Pancreas (tissue), 10 donors: ENCODE measurements at regions not wholly inside any gene's neighbourhood (a gene's known extent, or its start where the extent isn't known, plus 50 kb on each side); places are given as distances from the start of the nearest gene placed in this dataset.

Experiments used
- ATAC-seq, 4 donors: fragments of 200-7000 bp; cut with Tn5 transposase; one replicate each; pipeline versions ENCODE4 v1.8.0 to v1.9.1; 2020; ENCODE audit warnings: mild to moderate bottlenecking in 4 of 4, moderate library complexity in 4 of 4
- DNase-seq, 6 donors: peaks; one replicate each; pipeline ENCODE4 v3.0.0-alpha.2; 2020
- FAIRE-seq: peaks from 2 replicates; lab custom pipeline; 2012; peaks lifted over from hg19 to GRCh38; lab: Jason Lieb, UNC
- H3K27ac ChIP-seq, 4 donors: fragments of 200-600 bp; sonication (generic); 1 replicate in 3 of 4; 2 replicates in 1 of 4; pipeline versions ENCODE4 v1.5.0 to v1.8.0; 2020
- H3K27me3 ChIP-seq, 4 donors: fragments of 200-600 bp; one replicate each; pipeline ENCODE4 v1.8.0; 2021
- H3K36me3 ChIP-seq, 3 donors: fragments of 200-600 bp; sonication (generic) in 1 of 3; one replicate each; pipeline versions ENCODE4 v1.5.0 to v1.8.0; 2020 to 2021
- H3K4me1 ChIP-seq, 3 donors: fragments of 200-600 bp; one replicate each; pipeline ENCODE4 v1.8.0; 2021
- H3K4me3 ChIP-seq, 4 donors: fragments of 200-600 bp; sonication (generic) in 2 of 4; one replicate each; pipeline versions ENCODE4 v1.5.0 to v1.8.0; 2020 to 2021
- H3K9me3 ChIP-seq, 4 donors: fragments of 200-600 bp; one replicate each; pipeline ENCODE4 v1.8.0; 2021
- CTCF ChIP-seq, 4 donors: fragments of 200-600 bp; sonication (generic) in 3 of 4; IDR thresholded peaks; one replicate each; pipeline versions ENCODE4 v1.5.0 to v1.8.0; 2021; ENCODE audit warnings: antibody characterized with exemption in 4 of 4
- WGBS, 2 donors: extraction: QIAGEN DNeasy Blood & Tissue Kit; methylation state at CpG; one replicate each; pipeline ENCODE4 v1.1.7; 2013; 5-methylcytosine and 5-hydroxymethylcytosine counted together
- intact Hi-C, 3 donors: fragments of 100-400 bp; cut with DNase I; formaldehyde crosslinking; loops; one replicate each; pipeline versions ENCODE4 v1.11.1 to v1.14.2; 2022
- donor health status: healthy with polysubstance abuse.
- donor health status: DM: no; HTN: no; CAD: no; lungs with moderate emphysema.
- donor health status: DM: no; HTN: no; CAD: no.
- donor health status: control.
- donor health status: control.
- donor health status: Bipolar disorder and iron deficiency.
- donor health status: DM: yes; HTN: yes; CAD: no.
- donor health status: DM: no; HTN: no; CAD: no.
- donor health status: DM: no; HTN: no; CAD: no.
- donor health status: DM: yes; HTN: yes; CAD: no.

- Histone ChIP-seq H3K4me1 (no peaks in the 10 kb centered on the region), H3K36me3 (no peaks in the 10 kb centered on the region), H3K27me3 (no peaks in the 10 kb centered on the region), H3K4me3 (no peak overlapping the region), H3K27ac (no peak overlapping the region), H3K9me3 (no peaks in the 10 kb centered on the region)
- TF ChIP-seq CTCF (IDR thresholded peaks at IDR 0.05) = no peak
- FAIRE-seq (no peak), DNase-seq (no peak), ATAC-seq (no peak)
- WGBS, 2 donors = 75 to 88% methylated on average over 2 of the region's 2 CpGs
- intact Hi-C loops = no loop called here
These were observed 400.0 kb upstream of the PDE4D start for GRCh38 chr5:60293518-60293917.

GRCh38 chr5:60287174-60287771, 393.7 kb upstream of the PDE4D start:
- no peak overlapping the region for H3K4me3 ChIP-seq
- 49 to 51% methylated on average over 5 of the region's 5 CpGs for WGBS, 2 donors
- DNase-seq (peak; percentile 25 to 63 (median 48)), ATAC-seq (peak; percentile 89 to 97 (median 94)), FAIRE-seq (no peak)
- TF ChIP-seq CTCF (IDR thresholded peaks at IDR 0.05) = peak; percentile 37 to 56 (median 44)
- no peaks in the 10 kb centered on the region for H3K36me3 ChIP-seq
- intact Hi-C loops = no loop called here
- no peaks in the 10 kb centered on the region for H3K9me3 ChIP-seq
- H3K27ac ChIP-seq = no peak overlapping the region
- no peaks in the 10 kb centered on the region for H3K27me3 ChIP-seq
- peaks cover 0 to 11% (median 0%) of the 10 kb centered on the region in 3 donors for H3K4me1 ChIP-seq

GRCh38 chr5:60285910-60286309, 392.4 kb upstream of the PDE4D start:
- Histone ChIP-seq H3K27me3 (no peaks in the 10 kb centered on the region), H3K9me3 (no peaks in the 10 kb centered on the region), H3K36me3 (no peaks in the 10 kb centered on the region), H3K4me3 (no peak overlapping the region), H3K4me1 (peaks cover 0 to 11% (median 5%) of the 10 kb centered on the region in 3 donors), H3K27ac (no peak overlapping the region)
- TF ChIP-seq CTCF (IDR thresholded peaks at IDR 0.05) = no peak
- peak in 1 of 4 donors; percentile 41 for ATAC-seq
- no peak for FAIRE-seq
- DNase-seq = no peak
- intact Hi-C loops = no loop called here
- 27 to 54% methylated on average over 5 of the region's 5 CpGs for WGBS, 2 donors

GRCh38 chr5:60280943-60281342, 387.4 kb upstream of the PDE4D start:
- Histone ChIP-seq H3K36me3 (no peaks in the 10 kb centered on the region), H3K4me1 (peaks cover 11 to 25% (median 18%) of the 10 kb centered on the region in 3 donors), H3K27ac (peak overlapping the region in 2 of 4 donors; percentile 21 to 37), H3K4me3 (peak overlapping the region in 1 of 4 donors; percentile 2), H3K27me3 (no peaks in the 10 kb centered on the region), H3K9me3 (no peaks in the 10 kb centered on the region)
- no peak for TF ChIP-seq CTCF (IDR thresholded peaks at IDR 0.05)
- no peak for FAIRE-seq
- intact Hi-C loops = no loop called here
- DNase-seq = no peak
- WGBS, 2 donors = 18 to 19% methylated on average over 4 of the region's 4 CpGs
- ATAC-seq = peak; percentile 38 to 81 (median 60)

- Histone ChIP-seq H3K9me3 (no peaks in the 10 kb centered on the region), H3K27me3 (no peaks in the 10 kb centered on the region), H3K36me3 (no peaks in the 10 kb centered on the region), H3K4me1 (peaks cover 11 to 18% (median 15%) of the 10 kb centered on the region in 3 donors), H3K27ac (no peak overlapping the region), H3K4me3 (no peak overlapping the region)
- DNase-seq = no peak
- intact Hi-C loops = no loop called here
- TF ChIP-seq CTCF (IDR thresholded peaks at IDR 0.05) = no peak
- peak; percentile 17 for FAIRE-seq
- no peak for ATAC-seq
These were observed 384.4 kb upstream of the PDE4D start for GRCh38 chr5:60277941-60278340.
